HG02938 (cell line): ENCODE measurements at regions not wholly inside any gene's neighbourhood (a gene's known extent, or its start where the extent isn't known, plus 50 kb on each side); places are given as distances from the start of the nearest gene placed in this dataset.

Source experiments
- ATAC-seq: cut with Tn5 transposase; IDR thresholded peaks from one replicate; pipeline ENCODE4 v1.9.1; 2021; ENCODE audit warnings: mild to moderate bottlenecking, moderate library complexity; ENCODE audit not compliant: unreplicated experiment

DNA sequence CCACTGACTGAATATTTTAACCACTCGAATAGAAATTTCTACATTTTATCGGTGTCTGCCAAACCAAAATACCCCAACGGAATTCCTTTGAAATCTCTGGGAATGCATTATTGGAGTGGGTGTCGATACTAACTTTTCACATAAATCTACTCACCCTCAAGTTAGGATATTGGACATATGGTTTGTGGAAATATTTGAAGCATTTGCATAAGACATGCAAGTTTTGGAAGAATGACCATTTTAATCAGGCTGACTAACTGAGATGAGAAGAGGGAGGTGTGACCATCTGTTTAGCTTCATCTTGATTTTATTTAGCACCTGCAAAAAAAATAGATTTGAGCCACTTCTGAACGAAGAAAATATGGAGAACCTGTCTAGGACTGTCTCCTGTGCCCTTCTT, 61.2 kb downstream of the KLF6 start:
- no peak for ATAC-seq

DNA sequence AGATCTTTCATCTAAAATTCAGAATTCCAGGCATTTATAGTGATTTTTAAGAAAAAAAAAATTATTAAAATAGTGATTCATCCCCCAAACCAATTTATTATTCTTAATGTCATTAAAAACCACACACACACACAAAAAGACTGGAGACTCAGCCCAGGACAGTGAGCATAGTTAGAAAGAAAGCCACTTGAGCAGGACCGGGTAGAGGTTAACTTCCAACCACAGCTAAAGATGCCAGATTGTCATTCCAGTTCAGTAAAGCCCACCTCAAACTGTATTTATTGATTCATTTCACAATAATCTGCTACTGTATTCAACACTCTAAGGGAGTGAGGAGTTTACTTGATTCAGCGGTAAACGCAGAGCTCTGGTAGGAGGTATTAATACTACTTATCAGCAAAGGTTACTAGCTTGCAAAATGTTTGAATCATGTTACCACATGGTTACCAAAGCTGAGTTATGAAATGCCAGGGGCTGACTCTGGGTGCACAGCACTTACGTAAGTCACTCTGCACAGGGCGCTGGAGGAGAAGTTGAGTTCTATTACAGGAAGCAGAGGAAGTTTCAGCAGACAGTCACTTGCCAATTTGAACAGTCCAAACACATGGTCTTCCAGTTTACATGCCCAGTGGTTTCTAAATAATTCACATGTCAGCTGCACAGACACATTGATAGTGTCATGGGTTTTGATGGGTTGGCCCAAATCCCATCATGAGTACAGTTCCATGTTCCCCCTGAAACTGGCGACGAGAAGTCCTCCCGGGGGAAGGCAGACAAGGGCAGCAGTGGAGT, 64.6 kb downstream of the KLF6 start:
- ATAC-seq: no peak

DNA sequence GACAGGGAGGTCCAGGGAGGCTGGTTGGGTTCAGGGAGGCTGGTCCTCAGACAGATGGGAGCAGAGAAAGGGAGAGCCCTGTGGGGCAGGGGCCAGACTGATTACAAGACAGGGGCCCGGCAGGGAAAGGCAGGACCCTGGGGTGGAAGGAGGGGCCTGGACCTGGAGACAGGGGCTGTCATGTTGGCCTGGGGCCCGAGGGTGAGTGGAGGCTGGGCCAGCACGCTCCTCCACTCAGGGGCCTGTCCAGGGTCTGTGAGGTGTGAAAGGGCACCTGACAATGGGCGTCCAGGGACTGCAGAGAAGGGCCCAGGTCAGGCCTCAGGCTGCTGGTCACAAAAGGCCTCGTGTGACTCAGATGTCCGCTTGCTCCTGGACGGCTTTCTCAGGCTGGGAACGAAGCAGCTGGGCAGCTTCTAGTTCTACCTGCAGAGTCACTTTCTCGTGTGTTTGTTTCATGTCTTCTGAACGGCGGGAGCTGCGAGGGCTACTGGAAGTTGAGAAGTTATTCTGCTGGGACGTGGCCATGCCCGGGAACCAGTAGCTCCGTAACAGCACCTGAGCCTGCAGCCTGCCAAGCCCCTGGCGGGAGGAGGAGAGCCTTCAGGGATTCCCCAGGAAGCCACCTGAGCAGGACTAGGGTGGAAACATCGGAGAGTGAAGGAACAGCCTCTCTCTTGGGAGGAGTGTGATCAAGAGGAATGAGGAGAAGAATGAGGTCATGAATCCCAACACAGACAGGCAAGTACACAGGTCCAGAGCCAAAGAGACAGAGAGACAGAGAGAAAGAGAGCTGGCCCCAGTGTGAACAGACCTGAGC, 65.8 kb downstream of the KLF6 start:
- no peak for ATAC-seq

DNA sequence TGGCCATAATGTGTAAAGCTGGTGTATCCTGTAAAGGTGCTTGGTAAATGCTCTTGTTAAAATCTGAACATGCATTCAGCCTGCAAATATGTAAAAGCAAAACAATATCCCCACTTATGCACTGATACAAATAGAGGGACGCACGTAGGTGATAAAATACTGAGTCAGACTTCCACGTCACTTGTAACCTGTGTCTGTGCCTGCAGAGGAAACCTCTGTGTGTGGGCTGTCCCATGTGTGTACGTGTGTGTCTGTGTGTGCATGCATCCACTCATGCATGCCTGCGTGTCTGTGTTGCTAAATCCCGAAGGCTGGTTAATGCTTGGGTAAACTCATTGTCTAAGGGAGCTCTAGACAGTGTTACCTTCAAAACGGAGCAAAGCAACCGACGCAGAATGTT, 68.9 kb downstream of the KLF6 start:
- no peak for ATAC-seq

DNA sequence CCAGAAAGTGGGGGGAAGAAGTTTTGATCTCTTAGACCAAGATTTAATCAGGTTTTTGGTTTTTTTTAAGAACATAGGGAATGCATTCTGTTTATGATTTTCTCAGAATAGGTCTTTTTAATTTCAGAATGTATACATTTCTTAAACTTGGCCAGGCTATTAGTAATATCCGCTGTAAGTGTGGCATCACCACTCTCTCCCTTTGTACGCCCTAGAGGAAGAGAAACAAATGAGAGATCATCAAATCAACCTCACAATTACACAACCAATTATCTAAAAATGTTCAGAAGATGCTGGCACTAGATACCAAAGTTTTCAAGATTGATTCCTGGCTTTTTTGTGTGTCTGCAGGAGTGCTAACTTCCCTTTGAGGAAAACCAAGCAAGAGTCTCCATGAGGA, 70.0 kb downstream of the KLF6 start:
- ATAC-seq: no peak

DNA sequence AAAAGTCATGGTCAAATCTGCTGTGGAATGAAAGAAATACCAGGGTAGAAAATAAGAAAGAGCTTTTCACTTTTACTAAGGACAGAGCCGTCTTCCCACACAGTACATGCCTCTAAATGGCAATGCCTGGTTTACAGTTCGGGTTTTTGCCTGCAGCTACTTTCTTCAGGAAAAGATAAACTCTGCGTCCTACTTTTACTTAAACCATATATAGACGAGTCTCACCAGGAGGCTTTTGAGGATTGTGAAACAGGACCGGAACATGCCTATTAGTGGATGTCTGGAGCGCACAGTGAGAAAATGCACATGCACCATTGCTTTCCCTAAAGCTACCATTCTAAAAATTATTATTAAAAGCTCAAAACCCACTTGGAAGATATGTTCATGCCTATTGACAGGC, 70.5 kb downstream of the KLF6 start:
- ATAC-seq: no peak

DNA sequence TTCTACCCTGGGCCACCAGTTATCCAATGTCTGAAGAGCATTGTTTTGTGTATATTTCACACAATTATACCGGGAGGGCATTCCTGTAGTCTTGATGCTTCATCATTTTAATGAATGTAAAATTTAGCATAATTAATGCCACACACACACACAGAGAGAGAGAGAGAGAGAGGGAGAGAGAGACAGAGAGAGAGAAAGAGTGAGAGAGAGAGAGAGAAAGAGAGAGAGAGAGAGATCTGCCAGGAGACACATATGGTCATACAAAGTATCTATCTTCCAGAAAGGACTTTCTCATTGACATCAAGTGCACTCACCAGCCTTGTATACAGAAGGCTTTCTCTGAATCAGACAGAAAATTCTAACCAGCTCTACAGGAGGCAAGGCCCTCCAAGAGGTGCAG, 72.3 kb downstream of the KLF6 start:
- ATAC-seq: no peak

DNA sequence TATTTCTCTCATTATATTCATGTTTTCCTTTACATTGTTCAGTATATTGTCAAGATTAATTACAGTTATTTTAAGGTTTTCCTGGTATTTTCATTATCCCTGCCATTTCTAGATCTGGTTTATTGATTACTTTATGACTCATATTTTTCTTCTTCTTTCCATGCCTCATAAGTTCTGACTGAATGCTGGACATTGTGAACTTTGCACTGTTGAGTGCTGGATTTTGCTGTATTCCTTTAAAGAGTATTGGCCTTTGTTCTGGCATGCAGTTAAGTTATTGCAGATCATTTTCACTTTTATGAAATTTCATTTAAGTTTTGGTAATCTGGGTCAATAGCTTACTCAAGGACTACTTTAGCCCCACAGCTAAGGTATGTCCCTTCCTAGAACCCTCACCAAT, 73.1 kb downstream of the KLF6 start:
- no peak for ATAC-seq

DNA sequence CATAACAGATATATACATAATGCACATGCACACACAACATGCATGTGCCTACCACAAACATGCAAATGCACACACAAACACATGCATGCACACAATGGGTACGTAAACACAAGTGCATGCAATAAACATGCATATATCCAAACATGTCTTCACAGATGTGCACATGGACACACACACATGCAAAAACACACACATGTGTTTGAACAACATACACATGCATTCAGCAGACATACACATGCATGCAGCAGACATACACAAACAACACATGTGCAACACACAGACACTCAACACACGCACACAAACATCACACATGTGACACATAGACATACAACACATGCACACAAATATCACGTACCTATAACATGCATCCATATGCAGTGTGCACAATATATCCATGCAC, 74.2 kb downstream of the KLF6 start:
- ATAC-seq: no peak

DNA sequence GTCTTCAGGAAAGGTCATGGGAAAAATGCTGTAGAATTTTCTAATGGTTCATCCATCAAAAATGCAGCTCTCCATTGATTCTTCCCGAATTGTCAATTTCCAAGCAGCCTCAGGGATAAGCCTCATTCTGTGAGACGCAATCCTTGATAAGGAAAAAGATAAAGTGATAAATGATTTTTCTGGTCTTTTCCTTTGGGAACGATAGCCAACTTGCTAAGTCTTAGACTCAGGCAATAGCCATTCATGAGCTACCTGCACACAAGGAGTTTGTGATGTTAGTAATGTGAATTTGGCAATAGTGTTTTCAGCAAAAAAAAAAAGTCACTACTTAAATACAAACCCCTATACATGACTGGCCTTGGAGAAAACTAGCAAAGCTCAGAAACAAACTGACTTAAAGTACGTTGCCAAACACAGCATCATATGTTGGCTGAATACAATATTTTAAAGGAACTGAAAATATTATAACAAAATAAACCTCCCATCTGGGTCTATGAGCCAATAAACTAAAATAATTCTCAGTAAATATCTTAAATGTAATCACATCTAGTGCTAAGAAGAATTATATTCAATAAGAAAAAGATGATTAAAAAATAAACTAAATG, 75.5 kb downstream of the KLF6 start:
- ATAC-seq: no peak

DNA sequence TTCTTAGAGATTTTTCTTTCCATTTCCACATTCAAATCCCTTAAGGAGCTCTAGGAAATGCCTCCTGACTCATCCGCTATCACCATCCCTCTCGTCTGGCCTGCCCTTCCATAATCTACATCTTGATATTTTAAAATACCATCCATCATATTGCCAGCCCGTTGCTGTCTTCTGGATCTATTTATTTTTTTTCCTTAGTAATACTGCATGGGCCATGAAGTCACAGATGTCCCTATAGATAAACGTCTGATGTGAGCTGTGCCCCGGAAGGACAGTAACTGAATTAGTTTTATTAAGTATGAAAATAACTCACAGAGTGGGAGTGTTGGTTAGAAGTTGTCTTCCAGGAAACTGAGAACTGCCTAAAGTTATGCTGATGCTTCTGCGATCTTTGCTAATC, 76.2 kb downstream of the KLF6 start:
- no peak for ATAC-seq

DNA sequence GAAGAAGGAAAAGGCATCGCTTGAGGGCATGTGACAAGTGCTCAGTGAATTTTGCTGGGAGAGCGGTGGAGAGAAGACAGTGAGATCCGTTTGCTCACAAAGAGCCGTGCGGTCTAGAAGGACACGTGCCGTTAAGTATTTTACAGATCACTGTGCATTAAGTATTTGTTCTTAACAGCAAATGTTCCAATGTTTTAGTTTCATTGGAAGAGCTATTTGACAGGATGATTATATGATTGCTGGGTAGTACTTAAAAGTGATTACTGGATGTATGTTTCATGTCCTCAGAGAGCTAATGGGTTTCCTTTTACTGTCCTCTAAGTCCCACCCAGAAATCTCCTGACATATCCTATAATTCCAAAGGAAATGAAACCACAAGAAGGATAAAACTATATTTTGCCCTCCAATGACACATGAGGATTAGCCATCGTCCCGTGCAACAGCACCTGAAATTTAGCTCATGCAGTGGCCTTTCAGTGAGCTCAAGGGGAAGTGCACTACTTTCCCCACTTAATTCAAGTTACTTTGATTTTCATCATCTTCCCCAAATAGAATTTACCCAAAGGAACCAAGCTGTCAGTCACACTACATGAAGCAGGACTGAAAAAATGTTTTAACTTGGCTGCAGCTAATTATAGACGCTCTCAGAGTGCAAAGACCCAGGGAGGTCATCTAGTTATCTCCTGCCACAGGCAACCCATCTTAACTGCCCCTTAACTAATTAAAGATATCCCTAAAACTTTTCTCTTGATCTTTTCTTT, 80.3 kb downstream of the KLF6 start:
- no peak for ATAC-seq

DNA sequence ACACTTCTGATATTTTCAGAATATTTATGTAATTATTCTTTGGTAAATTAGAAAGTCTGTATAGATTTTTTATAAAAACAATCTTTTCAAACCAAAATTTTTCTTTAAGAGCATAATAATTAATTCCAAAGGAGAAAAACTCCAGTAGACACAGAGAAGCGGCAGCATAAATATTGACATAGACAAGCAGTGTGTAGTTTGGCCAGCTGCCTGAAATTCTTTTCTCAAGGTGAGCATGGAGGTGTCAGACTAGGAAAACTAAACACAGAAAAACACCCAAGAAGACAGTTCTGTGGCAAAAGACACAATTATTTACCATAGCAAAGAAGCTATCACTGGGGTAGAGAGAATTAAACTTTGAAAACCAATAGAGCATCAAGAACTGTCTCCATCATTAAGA, 82.4 kb downstream of the KLF6 start:
- ATAC-seq: no peak

DNA sequence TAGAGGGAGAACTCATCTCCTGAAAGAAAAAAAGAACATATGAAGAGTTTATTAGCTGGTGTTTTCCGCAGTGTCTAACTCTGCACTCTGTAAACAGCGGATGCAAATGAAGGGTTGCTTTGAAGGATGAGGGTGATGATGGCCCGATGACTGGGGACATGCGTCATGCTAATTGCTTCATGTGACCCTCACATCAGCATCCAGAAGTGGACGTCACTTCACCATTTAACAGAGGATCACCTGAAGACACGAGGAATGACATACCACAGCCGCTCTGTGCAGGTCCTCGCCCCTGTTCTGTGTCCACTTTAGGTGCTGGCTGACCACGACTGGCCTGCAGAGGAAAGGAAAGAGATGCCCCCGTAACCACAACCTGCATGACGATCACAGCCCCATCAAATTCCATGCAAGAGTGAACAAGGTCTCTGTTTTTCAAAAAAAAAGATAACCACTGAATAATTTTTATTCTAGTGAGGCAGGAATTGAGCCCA, 82.9 kb downstream of the KLF6 start:
- ATAC-seq: no peak

DNA sequence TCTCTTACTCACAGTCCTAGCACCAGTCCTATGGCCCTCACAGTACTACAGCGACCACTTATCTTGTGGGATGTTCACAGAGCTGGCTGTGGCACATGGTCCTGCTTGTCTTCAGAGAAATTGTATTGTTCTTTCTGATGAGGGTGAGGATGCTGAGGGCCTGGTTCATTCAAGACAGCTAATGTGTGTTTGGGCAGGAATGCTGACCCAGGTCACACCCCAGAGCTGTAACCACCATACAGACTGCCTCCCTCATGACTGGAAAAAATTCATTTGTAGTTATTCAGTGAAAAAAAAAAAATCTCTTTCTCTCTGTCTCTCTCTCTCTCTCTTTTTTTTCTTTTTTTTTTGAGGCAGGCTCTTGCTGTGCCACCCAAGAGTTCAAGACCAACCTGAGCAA, 83.5 kb downstream of the KLF6 start:
- ATAC-seq: no peak

DNA sequence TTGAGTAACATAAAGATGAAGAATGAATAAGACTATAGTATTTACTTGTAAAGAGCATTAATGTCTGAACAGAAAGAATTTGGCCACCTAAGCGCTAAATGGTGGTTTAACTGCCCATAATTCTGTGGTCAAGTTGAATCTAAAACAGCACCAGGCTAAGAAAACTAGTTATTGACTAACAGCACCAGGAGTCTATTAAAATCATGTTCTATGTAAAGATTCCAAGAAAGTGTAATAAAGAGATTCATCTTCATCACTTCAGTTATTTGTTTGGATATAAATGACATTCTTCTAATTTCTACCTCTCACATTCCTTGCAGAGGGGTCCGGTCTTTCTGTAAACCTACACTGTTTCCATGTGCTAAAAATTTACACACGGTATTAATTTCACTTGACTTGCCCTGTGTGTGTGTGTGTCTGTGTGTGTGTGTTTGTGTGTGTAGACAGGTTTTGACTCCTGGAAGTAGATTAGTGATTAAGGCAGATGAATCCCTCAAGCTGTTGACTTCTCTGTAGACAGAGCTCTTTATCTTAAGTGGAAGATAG, 84.4 kb downstream of the KLF6 start:
- no peak for ATAC-seq

DNA sequence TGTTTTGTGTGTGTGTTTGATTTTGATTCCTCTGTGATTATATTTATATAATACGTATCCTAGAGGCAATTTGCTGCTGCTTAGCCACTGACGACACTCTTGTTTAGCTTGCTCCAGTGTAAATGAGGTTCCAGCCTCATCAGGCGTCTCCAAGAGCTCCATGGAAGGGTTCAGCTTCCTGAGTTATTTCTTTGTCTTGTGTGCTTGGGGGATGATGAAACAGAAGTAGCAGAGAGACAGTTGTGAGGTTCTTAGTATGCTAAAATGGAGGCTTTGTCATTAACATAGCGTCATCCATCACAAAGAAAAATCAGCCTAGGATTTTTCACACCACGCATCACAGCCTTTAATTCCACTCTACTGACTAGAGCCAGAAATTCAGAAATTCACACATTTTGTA, 85.1 kb downstream of the KLF6 start:
- ATAC-seq: no peak

DNA sequence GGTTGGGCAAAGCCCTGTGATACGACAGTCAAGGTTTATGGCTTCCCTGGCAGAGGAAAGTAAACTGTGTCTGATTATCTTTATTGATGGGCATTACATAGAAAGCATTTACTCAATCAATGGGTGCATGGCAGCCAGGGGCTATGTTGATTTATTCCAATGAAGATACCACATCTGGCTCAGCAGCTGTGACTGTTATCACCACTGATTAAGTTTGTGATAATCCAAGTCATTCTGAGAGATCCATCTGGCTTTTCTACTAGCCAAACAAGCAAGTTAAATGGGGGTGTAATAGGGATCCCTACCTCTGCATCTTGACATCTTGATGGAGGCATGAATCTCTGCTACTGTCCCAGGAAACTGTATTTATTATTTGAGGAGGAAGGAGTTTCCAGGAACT, 86.7 kb downstream of the KLF6 start:
- no peak for ATAC-seq

DNA sequence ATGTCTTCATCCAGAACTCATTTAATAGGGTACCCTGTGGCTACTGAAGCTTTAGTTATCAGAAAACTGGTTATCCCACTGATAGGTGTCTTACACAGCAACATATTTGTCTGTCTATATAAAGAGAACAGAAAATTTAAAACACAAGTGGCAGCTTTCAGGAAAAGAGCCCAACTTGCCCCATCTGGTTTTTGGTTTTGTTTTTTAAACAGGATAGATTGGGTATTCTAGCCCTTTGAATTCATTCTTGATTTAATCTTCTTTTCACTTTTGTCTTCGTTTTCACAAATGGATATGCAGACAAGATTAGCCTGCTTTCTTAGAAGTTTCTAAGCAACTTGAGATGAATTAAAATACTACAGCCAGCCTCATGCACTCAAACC, 91.3 kb downstream of the KLF6 start:
- no peak for ATAC-seq

DNA sequence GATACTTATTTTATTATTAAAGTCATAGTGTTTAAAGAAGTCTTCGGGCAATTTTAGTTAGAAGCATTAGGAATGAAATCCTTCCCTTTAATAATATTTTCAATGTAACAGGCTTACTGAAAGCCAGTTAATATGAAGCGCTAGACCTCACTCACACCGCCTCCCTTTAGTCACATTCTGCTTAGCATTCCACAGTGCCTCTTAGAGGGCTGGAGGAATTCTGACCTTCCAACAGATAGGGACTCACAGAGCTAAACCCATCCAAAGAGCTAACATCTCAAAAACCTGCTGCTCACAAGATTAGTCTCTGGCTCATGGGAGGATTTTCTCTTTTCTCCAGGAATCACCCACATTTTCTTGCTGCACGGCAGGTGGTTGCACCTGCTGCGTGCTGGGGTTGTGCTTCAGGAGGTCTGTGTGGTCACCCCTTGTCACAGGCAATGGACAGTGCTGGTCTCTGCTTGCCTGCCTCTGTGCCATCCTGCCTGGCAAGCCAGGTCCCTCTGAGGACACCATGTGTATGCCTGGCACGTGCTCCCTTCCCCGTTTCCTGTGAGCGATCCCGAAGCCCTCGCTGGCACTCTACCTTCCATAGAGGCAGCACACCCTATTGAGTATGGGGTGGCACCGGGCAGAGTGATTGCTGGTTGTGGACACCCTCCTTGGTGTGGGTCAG, 91.8 kb downstream of the KLF6 start:
- ATAC-seq: no peak
